ENCODE measurements at regions not wholly inside any gene's neighbourhood (a gene's known extent, or its start where the extent isn't known, plus 50 kb on each side); places are given as distances from the start of the nearest gene placed in this dataset.

GRCh38 chr2:226641008-226641407 lies 158.6 kb downstream of the IRS1 start:
- Histone ChIP-seq H3K4me1 (replicated peaks) (no peaks in the 10 kb centered on the region), H3K36me3 (no peaks in the 10 kb centered on the region), H3K4me3 (no peak overlapping the region), H3K9me3 (no peaks in the 10 kb centered on the region), H3K27ac (no peak overlapping the region), H3K27me3 (replicated peaks; ENCODE audit: insufficient read depth) (no peaks in the 10 kb centered on the region)
- 86% methylated on average over 1 of the region's 1 CpG for WGBS
- DNase-seq (ENCODE audit: low spot score), result no peak
- TF ChIP-seq CTCF (IDR thresholded peaks at IDR 0.05) (no peak), POLR2A (IDR thresholded peaks at IDR 0.05) (no peak), POLR2AphosphoS5 (IDR thresholded peaks at IDR 0.05) (no peak)
- intact Hi-C loops (cut with DNase I), result no loop called here

DNA sequence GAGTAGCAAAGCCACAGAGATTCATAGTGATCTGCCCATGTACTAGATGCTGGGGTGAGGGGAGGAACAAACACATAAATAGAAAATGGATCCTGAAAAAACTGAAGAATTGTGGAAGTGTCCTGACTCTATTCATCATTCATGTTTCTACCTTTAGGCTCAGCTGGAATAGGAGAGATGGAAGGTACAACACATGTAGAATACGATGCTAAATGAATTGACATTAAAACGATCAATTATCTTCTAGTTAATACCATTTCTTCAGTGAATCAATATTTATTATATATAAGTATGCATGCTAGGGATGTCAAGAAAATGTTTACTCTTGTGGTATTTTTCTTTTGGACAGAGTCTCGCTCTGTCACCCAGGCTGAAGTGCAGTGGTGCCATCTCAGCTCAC lies 159.1 kb downstream of the IRS1 start:
- intact Hi-C loops (cut with DNase I), result no loop called here
- Histone ChIP-seq H3K4me1 (replicated peaks) (no peaks in the 10 kb centered on the region), H3K9me3 (no peaks in the 10 kb centered on the region), H3K36me3 (no peaks in the 10 kb centered on the region), H3K4me3 (no peak overlapping the region), H3K27ac (no peak overlapping the region), H3K27me3 (replicated peaks; ENCODE audit: insufficient read depth) (no peaks in the 10 kb centered on the region)
- DNase-seq (ENCODE audit: low spot score), result no peak
- no peak for TF ChIP-seq POLR2AphosphoS5 (IDR thresholded peaks at IDR 0.05)
- 92% methylated on average over 3 of the region's 3 CpGs for WGBS

DNA sequence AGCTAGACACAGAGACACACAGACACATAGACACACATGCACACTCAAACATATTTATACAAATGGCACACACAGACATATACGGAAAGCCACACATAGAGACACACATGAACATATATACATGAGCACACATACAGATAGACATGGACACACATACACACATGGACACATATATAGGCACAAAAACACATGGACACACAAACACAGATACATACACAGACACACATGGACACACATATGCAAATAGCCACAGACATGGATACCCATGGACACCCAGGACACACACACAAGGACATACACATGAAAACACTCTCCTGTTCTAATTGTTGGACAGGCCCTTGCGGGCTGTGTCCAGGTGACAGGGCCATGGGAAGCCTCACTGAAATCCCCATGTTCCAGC lies 160.1 kb downstream of the IRS1 start:
- Histone ChIP-seq H3K4me3 (no peak overlapping the region), H3K9me3 (no peaks in the 10 kb centered on the region), H3K36me3 (no peaks in the 10 kb centered on the region), H3K27me3 (replicated peaks; ENCODE audit: insufficient read depth) (no peaks in the 10 kb centered on the region), H3K4me1 (replicated peaks) (no peaks in the 10 kb centered on the region), H3K27ac (no peak overlapping the region)
- intact Hi-C loops (cut with DNase I), result no loop called here
- TF ChIP-seq CTCF (IDR thresholded peaks at IDR 0.05) (no peak), POLR2A (IDR thresholded peaks at IDR 0.05) (no peak), POLR2AphosphoS5 (IDR thresholded peaks at IDR 0.05) (no peak)
- WGBS, result 95% methylated on average over 2 of the region's 2 CpGs
- DNase-seq (ENCODE audit: low spot score), result no peak

DNA sequence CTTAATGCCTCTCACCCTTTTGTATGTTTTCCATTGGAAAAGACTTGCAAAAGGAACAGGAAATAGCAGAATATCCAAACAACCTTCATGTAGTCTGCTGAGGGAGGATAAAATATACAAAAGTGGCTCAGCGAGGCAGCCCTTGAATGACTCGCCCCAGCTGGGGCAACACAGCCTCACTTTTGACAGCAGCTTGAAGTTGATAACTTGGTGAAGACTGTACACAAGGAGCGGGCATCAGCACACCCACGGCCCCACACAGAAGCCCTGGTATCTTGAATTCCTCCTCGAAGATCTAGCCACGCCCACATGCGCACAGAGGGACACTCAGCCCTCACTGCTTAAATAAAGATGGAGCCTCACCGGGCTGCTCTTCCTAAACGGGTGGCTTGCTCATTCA lies 161.0 kb downstream of the IRS1 start:
- TF ChIP-seq POLR2A (IDR thresholded peaks at IDR 0.05) (no peak), POLR2AphosphoS5 (IDR thresholded peaks at IDR 0.05) (no peak), CTCF (IDR thresholded peaks at IDR 0.05) (no peak)
- Histone ChIP-seq H3K9me3 (no peaks in the 10 kb centered on the region), H3K4me1 (replicated peaks) (no peaks in the 10 kb centered on the region), H3K4me3 (no peak overlapping the region), H3K36me3 (no peaks in the 10 kb centered on the region), H3K27ac (no peak overlapping the region), H3K27me3 (replicated peaks; ENCODE audit: insufficient read depth) (no peaks in the 10 kb centered on the region)
- no peak for DNase-seq (ENCODE audit: low spot score)
- WGBS, result 84% methylated on average over 9 of the region's 9 CpGs
- intact Hi-C loops (cut with DNase I), result no loop called here

- no peak for TF ChIP-seq POLR2A (IDR thresholded peaks at IDR 0.05)
- TF ChIP-seq POLR2AphosphoS5 (IDR thresholded peaks at IDR 0.05), result no peak
- no peaks in the 10 kb centered on the region for H3K36me3 ChIP-seq
These were observed 162.2 kb downstream of the IRS1 start for GRCh38 chr2:226637383-226637782.

DNA sequence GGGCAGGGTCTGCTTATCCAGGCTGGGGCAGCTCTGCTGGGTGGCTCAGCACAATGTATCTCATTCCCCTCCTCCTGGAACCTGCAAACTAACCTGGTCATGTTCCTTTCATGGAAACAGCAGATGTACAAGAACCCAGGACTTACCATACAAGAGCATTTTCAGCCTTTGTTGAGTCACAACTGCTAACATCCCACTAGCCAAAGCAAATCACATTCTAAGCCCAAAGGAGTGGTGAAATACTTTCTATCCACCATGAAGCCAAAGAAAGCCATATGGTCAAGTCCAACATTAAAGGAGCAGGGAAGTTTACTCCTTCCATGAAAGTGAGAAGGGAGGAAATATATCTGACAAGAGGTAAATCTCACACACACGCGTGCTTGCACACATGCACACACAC lies 163.0 kb downstream of the IRS1 start:
- Histone ChIP-seq H3K27ac (no peak overlapping the region), H3K9me3 (no peaks in the 10 kb centered on the region), H3K4me1 (replicated peaks) (no peaks in the 10 kb centered on the region), H3K4me3 (no peak overlapping the region), H3K36me3 (no peaks in the 10 kb centered on the region), H3K27me3 (replicated peaks; ENCODE audit: insufficient read depth) (no peaks in the 10 kb centered on the region)
- 97% methylated on average over 2 of the region's 2 CpGs for WGBS
- no peak for DNase-seq (ENCODE audit: low spot score)
- intact Hi-C loops (cut with DNase I), result no loop called here
- no peak for TF ChIP-seq POLR2A (IDR thresholded peaks at IDR 0.05)
- no peak for TF ChIP-seq CTCF (IDR thresholded peaks at IDR 0.05)
- no peak for TF ChIP-seq POLR2AphosphoS5 (IDR thresholded peaks at IDR 0.05)

More at GRCh38 chr2:226637383-226637782, 162.2 kb downstream of the IRS1 start:
- Histone ChIP-seq H3K27me3 (replicated peaks; ENCODE audit: insufficient read depth) (no peaks in the 10 kb centered on the region), H3K9me3 (no peaks in the 10 kb centered on the region), H3K27ac (no peak overlapping the region), H3K4me3 (no peak overlapping the region), H3K4me1 (replicated peaks) (no peaks in the 10 kb centered on the region)
- intact Hi-C loops (cut with DNase I), result no loop called here
- no peak for DNase-seq (ENCODE audit: low spot score)
- 95% methylated on average over 2 of the region's 2 CpGs for WGBS
